IgD-negative memory B cell (primary cell): ENCODE measurements at regions not wholly inside any gene's neighbourhood (a gene's known extent, or its start where the extent isn't known, plus 50 kb on each side); places are given as distances from the start of the nearest gene placed in this dataset.
A peak's percentile ranks its signal among the peaks of the same experiment; 100 is the strongest.

Experiments
- H3K27ac Mint-ChIP-seq, 3 donors: one replicate each; pipeline ENCODE4 v1.8.0; 2020 to 2022; ENCODE audit warnings: mild to moderate bottlenecking in 3 of 3, mixed read lengths in 3 of 3, moderate library complexity in 1 of 3
- H3K27me3 Mint-ChIP-seq: one replicate; pipeline ENCODE4 v1.8.0; 2021; ENCODE audit warnings: mixed read lengths
- H3K36me3 Mint-ChIP-seq: one replicate; pipeline ENCODE4 v1.8.0; 2020; ENCODE audit warnings: mild to moderate bottlenecking, mixed read lengths
- H3K4me1 Mint-ChIP-seq, 3 donors: one replicate each; pipeline ENCODE4 v1.8.0; 2020 to 2022; ENCODE audit warnings: mixed read lengths in 3 of 3, mild to moderate bottlenecking in 1 of 3
- H3K4me3 Mint-ChIP-seq, 4 donors: one replicate each; pipeline ENCODE4 v1.8.0; 2020 to 2022; ENCODE audit warnings: mild to moderate bottlenecking in 4 of 4, mixed read lengths in 4 of 4, moderate library complexity in 3 of 4
- H3K9me3 Mint-ChIP-seq, 3 donors: one replicate each; pipeline ENCODE4 v1.8.0; 2020 to 2021; ENCODE audit warnings: mixed read lengths in 3 of 3, mild to moderate bottlenecking in 1 of 3

DNA sequence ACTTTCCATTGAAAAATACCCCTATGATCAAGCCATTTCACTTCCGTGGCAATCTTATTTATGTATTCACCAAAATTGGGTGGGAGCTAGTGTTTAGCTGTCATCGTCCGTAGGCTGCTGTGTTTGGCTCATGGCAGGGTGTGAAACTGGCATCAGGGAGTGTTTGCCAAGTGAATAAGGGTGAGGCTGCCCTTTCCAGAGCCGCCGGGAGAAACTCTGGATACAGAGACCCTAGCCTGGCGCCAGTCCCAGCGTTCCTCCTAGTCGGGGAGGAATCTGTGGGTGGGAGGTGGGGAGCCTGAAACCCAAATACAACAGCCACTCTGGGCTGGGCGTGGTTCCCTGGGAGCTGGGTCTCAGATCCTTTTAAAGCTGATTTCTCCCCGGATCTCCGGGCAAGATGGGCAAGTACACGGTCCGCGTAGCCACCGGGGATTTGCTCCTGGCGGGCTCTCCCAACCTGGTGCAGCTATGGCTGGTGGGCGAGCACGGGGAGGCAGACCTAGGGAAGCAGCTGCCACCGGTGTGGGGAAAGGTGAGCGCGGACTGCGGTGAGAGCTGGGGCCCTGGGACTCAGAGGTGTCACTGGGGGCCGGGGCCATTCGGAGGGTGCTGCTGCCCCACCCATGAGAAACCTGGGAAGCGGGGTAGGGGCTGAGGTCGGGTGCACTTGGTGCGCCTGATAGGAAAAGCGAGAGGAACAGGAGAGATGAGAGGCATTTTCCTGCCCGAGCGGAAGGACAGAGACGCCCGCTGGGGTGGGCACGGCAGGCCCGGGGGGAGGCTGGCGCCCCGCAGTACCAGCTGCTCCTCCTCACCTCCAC is 62.1 kb upstream of the TEKT1 start:
- Mint-ChIP-seq H3K27ac (no peak overlapping the region), H3K4me1 (no peaks in the 10 kb centered on the region), H3K9me3 (peaks cover 0 to 3% (median 1%) of the 10 kb centered on the region in 3 donors), H3K36me3 (peaks cover 5% of the 10 kb centered on the region), H3K4me3 (no peak overlapping the region), H3K27me3 (peaks cover 14% of the 10 kb centered on the region)

DNA sequence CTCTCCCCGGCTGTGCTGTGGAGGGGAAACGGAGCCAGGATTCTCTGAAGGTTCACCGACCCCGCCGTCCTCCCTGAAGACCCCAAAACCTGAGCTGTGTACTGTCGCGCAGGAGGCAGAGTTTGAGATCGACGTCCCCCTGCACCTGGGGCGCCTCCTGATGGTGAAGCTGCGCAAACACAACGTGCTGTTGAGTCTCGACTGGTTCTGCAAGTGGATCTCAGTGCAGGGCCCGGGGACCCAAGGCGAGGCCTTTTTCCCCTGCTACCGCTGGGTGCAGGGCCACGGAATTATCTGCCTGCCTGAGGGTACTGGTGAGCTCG is 62.6 kb upstream of the TEKT1 start:
- H3K27me3 Mint-ChIP-seq: peaks cover 14% of the 10 kb centered on the region

DNA sequence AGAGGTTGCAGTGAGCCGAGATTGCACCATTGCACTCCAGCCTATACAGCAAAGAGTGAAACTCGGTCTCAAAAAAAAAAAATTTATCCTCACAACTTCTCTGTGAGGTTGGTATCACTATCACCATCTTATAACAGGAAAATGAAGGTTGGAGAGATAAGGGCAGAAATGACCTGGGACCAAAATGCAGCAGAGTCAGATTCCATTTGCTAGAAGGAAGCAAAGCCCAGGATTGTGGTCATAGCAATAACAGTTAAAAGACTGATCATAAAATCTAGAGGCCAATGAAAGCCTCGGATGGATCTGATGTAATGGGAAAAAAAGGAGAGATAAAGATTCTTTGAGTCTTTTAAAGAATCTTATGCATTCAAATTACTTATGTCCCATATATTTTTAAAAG is 69.6 kb upstream of the TEKT1 start:
- Mint-ChIP-seq H3K27ac (no peak overlapping the region), H3K9me3 (peaks cover 0 to 2% (median 0%) of the 10 kb centered on the region in 3 donors), H3K4me1 (no peaks in the 10 kb centered on the region), H3K4me3 (no peak overlapping the region), H3K36me3 (peaks cover 6% of the 10 kb centered on the region), H3K27me3 (peaks cover 7% of the 10 kb centered on the region)

More for the DNA sequence above, 62.6 kb upstream of the TEKT1 start:
- no peaks in the 10 kb centered on the region for H3K4me1 Mint-ChIP-seq
- H3K36me3 Mint-ChIP-seq: peaks cover 5% of the 10 kb centered on the region
- no peak overlapping the region for H3K27ac Mint-ChIP-seq
- H3K9me3 Mint-ChIP-seq: peaks cover 0 to 1% (median 0%) of the 10 kb centered on the region in 3 donors
- no peak overlapping the region for H3K4me3 Mint-ChIP-seq

DNA sequence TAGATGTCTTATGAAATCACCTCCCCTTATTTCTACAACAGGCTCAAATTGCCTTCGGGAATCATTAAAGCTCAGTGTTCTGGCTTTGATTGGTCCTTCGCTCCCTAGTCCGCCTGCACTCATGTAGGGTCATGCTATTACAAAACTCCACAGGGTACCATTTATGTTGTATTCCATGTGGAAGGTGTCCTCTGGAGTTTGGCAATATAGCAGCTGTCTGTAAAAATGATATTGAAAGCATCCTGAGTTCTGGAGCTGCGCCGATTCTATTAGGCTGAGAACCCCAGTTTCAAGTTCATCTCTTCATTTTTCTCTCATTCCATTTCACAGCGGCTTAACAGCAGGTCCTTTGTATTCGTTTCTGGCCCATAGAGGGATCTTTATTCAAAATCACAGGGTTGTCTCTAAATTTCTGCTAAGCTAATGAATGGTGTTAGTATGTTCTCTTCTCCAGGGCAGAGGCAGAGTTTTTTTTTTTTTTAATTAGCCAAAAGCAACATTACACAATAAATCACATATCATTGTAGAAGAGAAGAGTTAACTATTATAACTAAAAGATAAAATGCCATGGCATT is 71.9 kb upstream of the TEKT1 start:
- Mint-ChIP-seq H3K27me3 (no peaks in the 10 kb centered on the region), H3K27ac (no peak overlapping the region), H3K9me3 (peaks cover 0 to 2% (median 0%) of the 10 kb centered on the region in 3 donors), H3K36me3 (peaks cover 2% of the 10 kb centered on the region), H3K4me1 (no peaks in the 10 kb centered on the region), H3K4me3 (no peak overlapping the region)

DNA sequence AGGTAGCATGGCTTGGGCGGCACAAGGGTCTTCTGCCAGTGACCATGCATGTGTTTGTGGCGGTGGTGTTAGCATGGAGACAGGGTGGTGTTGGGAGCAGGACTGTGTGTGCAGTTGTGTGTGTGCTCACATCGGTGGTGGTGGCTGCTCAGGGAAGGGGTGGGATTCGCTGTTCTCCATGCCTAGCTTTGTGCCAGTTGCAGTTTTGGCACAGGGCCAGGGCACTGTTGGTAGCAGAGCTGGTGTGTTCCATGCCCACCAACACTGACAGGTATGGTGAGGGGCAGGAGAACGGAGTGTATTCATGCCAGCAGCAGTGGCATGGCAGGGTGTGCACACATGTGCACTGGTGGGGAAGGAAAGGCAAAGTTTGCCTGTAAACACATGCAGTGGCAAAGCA is 77.3 kb upstream of the TEKT1 start:
- Mint-ChIP-seq H3K36me3 (no peaks in the 10 kb centered on the region), H3K4me1 (peaks cover 5 to 7% (median 5%) of the 10 kb centered on the region in 3 donors)

DNA sequence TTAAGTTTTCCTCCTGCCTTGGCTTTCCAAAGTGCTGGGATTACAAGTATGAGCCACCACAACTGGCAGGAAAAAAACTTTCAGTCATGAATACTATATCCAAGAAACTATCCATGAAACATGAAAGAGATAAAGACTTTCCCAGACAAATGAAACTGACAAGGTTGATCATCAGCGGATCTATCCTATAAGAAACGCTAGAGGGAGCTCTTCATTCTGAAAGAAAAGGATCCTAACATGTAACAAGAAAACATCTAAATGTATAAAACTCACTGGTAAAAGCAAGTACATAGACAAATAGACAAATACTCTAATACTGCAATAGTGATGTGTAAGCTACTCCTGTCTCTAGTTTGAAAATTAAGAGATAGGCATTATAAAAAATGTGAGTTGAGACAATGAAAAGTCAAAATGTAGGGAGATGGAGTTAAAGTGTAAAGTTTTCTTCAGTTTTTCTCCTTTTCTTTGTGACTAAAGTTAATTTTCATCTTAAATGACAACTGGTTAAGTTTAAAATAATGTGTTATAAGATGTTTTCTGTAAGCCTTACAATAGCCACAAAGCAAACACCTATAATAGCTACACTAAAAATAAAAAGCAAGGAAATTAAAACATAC is 79.6 kb upstream of the TEKT1 start:
- peaks cover 7 to 14% (median 9%) of the 10 kb centered on the region in 3 donors for H3K4me1 Mint-ChIP-seq
- no peaks in the 10 kb centered on the region for H3K36me3 Mint-ChIP-seq
- H3K9me3 Mint-ChIP-seq: no peaks in the 10 kb centered on the region
- peaks cover 15% of the 10 kb centered on the region for H3K27me3 Mint-ChIP-seq
- H3K4me3 Mint-ChIP-seq: peak overlapping the region in 1 of 4 donors; percentile 49
- no peak overlapping the region for H3K27ac Mint-ChIP-seq

More for the DNA sequence above, 77.3 kb upstream of the TEKT1 start:
- H3K9me3 Mint-ChIP-seq: no peaks in the 10 kb centered on the region
- H3K27me3 Mint-ChIP-seq: peaks cover 8% of the 10 kb centered on the region
- no peak overlapping the region for H3K4me3 Mint-ChIP-seq
- H3K27ac Mint-ChIP-seq: no peak overlapping the region

DNA sequence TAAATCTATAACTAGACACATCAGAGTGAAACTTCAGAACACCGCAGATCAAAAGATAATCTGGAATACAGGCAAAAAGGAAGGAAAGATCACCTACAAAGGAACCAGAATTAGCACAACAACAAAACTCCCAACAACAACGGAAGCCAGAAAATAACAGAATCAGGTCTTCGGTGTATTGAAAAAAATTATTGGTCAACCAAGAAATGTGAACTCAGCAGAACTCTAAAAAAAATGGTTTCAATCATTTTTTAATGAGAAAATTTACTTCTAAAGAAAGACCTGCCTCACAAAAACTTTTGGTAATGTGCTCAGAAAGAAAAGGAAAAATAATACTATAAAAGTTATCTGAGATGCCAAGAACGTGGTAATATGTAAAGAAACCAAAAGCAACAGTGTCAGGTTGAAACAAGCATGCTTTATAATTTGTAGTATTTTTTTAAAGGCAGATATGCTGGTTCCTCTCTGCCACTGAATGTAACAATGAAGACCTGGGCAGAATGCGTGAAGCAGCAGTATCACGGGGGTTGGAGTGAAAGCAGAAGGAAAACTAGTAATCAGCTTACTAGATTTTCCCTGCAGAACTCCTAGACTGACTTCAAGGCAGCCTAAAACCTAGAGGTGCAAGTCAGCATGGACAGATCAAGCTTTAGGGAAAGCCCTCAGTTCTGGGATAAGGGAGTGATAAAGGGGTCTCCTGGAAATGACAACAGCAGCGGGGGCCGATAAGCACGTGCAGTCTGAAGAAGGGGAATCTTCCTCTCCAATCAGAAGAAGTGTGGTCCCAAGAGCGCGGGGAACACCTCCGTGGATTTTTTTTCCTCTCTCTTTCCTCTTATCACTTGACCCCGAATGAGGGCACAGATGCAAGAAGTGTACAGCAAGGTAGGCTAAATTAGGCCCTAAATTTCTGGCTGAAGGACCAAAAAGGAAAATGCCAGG is 80.9 kb upstream of the TEKT1 start:
- Mint-ChIP-seq H3K36me3 (no peaks in the 10 kb centered on the region), H3K27me3 (peaks cover 15% of the 10 kb centered on the region), H3K27ac (no peak overlapping the region), H3K9me3 (no peaks in the 10 kb centered on the region), H3K4me1 (peaks cover 7 to 14% (median 9%) of the 10 kb centered on the region in 3 donors), H3K4me3 (peak overlapping the region in 1 of 4 donors; percentile 41)

DNA sequence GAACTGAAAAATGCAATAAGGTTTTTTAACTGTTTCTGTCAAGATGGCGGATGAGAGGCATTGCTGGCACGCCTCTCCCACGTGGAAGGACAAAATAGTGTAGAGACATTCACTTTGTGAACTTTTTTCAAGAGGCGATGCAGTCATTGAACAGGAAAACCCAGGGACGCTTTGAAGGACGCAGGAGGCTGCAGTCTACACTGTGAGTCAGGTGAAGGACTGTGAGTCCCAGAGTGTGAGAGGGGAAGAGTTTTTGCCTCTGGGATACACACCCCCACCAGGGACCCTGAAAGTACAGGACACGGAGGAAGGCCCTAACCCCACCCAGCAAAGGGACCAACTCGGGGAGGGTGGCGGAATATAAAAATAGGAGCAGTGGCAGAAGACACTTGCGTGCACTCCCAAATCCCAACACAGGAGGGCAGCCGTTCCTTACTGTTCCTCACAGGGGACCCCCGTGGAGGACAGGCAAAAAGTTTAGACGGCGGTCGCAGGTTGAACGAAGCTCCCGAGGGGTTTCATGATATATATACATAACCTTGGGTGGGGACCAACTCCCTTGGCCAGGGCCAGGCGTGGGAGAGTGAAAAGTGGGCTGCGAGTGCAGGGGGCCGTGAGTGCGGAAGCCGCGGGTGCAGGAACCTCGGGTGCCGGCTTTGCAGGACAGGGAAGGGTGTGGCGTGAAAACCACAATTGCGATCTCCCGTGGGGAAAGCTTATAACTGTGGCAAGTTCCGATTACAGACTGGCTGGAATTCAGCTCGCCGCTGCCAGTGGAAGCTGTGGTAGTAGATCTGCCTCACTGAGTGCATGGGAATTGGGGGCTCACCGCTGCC is 82.0 kb upstream of the ALOX12 start:
- Mint-ChIP-seq H3K4me3 (peak overlapping the region; percentile 30 to 95 (median 83)), H3K27ac (peak overlapping the region in 1 of 3 donors; percentile 84), H3K9me3 (no peaks in the 10 kb centered on the region), H3K4me1 (peaks cover 7 to 14% (median 9%) of the 10 kb centered on the region in 3 donors), H3K27me3 (peaks cover 15% of the 10 kb centered on the region), H3K36me3 (no peaks in the 10 kb centered on the region)

DNA sequence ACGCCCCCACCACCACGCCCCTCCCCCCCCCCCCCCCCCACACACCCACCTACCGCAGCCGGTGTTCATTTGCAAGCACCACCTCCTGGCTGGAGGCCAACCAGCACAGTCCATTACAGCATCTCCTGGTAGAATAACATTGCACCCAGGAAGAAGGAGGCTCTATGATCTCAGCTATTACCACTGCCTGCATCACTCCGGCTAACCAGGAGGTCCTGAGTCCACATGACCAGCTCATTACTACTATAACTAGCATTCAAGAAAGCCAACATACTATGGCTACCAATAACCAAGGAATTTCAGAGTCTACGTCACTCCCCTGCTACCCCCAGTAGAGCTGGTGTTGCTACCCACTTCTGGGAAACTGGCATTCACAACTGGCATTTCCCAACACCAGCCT is 81.1 kb upstream of the ALOX12 start:
- peaks cover 7 to 14% (median 9%) of the 10 kb centered on the region in 3 donors for H3K4me1 Mint-ChIP-seq
- H3K36me3 Mint-ChIP-seq: no peaks in the 10 kb centered on the region
- H3K27me3 Mint-ChIP-seq: peaks cover 13% of the 10 kb centered on the region
- H3K27ac Mint-ChIP-seq: no peak overlapping the region
- H3K9me3 Mint-ChIP-seq: no peaks in the 10 kb centered on the region
- H3K4me3 Mint-ChIP-seq: no peak overlapping the region

DNA sequence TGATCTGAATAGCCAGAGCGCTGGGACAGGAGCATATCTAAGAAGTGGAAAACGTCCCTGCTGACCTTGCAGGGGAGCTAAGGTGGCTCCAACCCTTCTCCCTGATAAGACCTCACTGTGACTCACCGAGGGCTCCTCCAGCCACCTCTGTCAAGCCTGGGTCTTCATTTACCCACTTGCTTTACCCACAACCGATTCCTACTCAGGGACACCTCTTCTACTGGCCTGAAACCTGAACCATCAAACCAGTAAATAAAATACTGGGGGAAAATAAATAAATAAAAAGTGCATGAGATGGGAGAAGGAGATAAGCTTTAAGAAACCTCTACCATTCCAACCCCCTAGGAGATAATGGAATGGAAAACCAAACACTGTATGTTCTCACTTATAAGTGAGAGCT is 80.2 kb upstream of the ALOX12 start:
- peak overlapping the region in 1 of 4 donors; percentile 58 for H3K4me3 Mint-ChIP-seq
- H3K27ac Mint-ChIP-seq: no peak overlapping the region
- peaks cover 11% of the 10 kb centered on the region for H3K27me3 Mint-ChIP-seq

DNA sequence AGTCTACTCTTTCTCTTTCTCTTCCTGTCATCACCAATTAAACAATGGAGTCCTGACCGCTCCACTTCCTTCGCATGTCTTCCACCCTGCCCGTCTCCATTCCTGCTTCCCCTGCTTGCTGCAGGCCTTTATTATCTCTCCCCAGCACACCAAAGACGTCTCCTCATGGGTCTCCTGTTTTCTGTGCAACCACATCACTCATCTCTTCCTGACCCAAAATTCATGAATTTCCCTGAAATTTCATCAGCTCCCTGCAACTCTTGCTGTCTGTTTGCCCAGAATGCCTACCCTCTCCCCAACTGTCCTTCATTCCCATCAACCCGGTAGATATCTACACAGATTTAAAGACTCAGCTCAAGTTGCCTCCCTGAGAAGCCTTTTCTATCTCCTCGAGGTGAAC is 76.7 kb upstream of the ALOX12 start:
- peaks cover 3% of the 10 kb centered on the region for H3K27me3 Mint-ChIP-seq
- H3K4me1 Mint-ChIP-seq: peaks cover 0 to 8% (median under 1%) of the 10 kb centered on the region in 3 donors
- peaks cover under 1% of the 10 kb centered on the region for H3K36me3 Mint-ChIP-seq
- no peak overlapping the region for H3K27ac Mint-ChIP-seq
- no peak overlapping the region for H3K4me3 Mint-ChIP-seq
- no peaks in the 10 kb centered on the region for H3K9me3 Mint-ChIP-seq

More for the DNA sequence above, 80.2 kb upstream of the ALOX12 start:
- Mint-ChIP-seq H3K4me1 (peaks cover 7 to 14% (median 9%) of the 10 kb centered on the region in 3 donors), H3K9me3 (no peaks in the 10 kb centered on the region), H3K36me3 (no peaks in the 10 kb centered on the region)

DNA sequence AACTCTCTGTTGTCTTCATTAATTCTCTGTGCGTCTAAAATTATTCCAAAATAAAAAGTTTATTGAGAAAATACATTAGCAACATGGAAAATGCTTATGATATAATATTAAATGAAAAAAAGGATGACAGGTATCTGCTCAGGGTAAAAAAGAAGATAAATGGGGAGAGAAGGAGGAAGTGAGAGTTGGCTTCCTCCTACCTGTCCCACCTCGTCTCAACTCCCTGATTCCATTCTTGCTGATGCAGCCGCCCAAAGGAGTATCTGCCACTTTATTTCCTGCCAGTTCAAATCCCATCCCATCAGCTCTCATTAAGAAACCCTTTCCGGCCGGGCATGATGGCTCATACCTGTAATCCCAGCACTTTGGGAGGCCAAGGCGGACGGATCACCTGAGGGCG is 72.5 kb upstream of the ALOX12 start:
- peaks cover 3% of the 10 kb centered on the region for H3K27me3 Mint-ChIP-seq
- H3K4me3 Mint-ChIP-seq: no peak overlapping the region
- H3K36me3 Mint-ChIP-seq: peaks cover 6% of the 10 kb centered on the region
- no peak overlapping the region for H3K27ac Mint-ChIP-seq
- H3K9me3 Mint-ChIP-seq: peaks cover 0 to 4% (median 2%) of the 10 kb centered on the region in 3 donors
- H3K4me1 Mint-ChIP-seq: peaks cover 0 to 6% (median 4%) of the 10 kb centered on the region in 3 donors

DNA sequence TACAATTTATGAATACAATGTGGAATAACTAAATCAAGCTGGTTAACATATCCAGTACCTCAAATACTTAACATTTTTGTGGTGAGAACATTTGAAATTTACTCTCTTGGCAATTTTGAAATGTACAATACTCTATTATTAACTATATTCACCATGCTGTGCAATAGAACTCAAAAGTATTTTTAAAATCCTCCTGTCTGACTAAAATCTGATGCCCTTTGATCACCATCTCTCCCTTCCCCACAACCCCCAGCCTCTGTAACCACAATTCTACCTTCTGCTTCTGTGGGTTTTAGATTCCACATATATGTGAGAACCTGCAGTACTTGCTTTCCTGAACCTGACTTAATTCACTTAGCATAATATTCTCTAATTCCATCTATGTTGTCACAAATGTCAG is 71.6 kb upstream of the ALOX12 start:
- Mint-ChIP-seq H3K27me3 (peaks cover 3% of the 10 kb centered on the region), H3K36me3 (peaks cover 6% of the 10 kb centered on the region), H3K27ac (no peak overlapping the region), H3K4me3 (no peak overlapping the region), H3K4me1 (peaks cover 0 to 6% (median 4%) of the 10 kb centered on the region in 3 donors), H3K9me3 (peaks cover 0 to 4% (median 2%) of the 10 kb centered on the region in 3 donors)

DNA sequence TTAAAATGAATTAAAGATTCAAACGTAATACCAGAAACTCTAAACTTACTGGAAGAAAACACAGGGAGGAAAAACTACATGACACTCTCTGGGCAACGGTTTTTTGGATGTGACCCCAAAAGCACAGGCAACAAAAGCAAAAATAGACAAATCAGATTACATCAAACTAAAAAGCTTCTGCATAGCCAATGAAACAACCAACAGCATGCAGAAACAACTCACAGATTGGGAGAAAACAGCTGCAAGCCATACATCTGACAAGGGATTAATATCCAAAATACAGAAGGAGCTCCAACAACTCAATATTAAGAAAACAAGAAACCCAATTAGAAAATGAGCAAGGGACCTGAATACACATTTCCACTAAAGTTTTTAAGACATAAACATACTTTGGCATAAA is 69.2 kb upstream of the ALOX12 start:
- Mint-ChIP-seq H3K27me3 (peaks cover 3% of the 10 kb centered on the region), H3K36me3 (peaks cover 9% of the 10 kb centered on the region), H3K4me1 (peaks cover 0 to 6% (median 4%) of the 10 kb centered on the region in 3 donors), H3K27ac (peak overlapping the region in 1 of 3 donors; percentile 28), H3K4me3 (no peak overlapping the region), H3K9me3 (peaks cover 0 to 4% (median 2%) of the 10 kb centered on the region in 3 donors)
